SK-N-SH (cell line): ENCODE measurements at regions not wholly inside any gene's neighbourhood (a gene's known extent, or its start where the extent isn't known, plus 50 kb on each side); places are given as distances from the start of the nearest gene placed in this dataset.

Experiments
- CTCF ChIA-PET: fragments of 300-600, 350-600 bp; formaldehyde crosslinking; extraction: SDS; loops from one replicate; lab custom pipeline; 2021; lab: Yijun Ruan, JAX
- POLR2A ChIA-PET: fragments of 350-600 bp; sonication (Branson Sonifier 250); formaldehyde crosslinking; extraction: SDS; loops from one replicate; lab custom pipeline; 2020; ENCODE audit warnings: antibody characterized with exemption, inconsistent platforms; lab: Yijun Ruan, JAX
- DNase-seq: peaks from one replicate; pipeline ENCODE4 v3.0.0; 2012
- H2AFZ ChIP-seq: fragments of 200-600 bp; sonication (generic); 2 replicates; pipeline ENCODE4 v1.8.1; 2016; ENCODE audit warnings: antibody characterized with exemption, mild to moderate bottlenecking, low read depth
- H3F3A ChIP-seq: fragments of 200-600 bp; sonication (generic); replicated peaks from 2 replicates; pipeline ENCODE3; 2016; ENCODE audit warnings: antibody characterized with exemption, mild to moderate bottlenecking; ENCODE audit not compliant: insufficient read depth
- H3K27ac ChIP-seq, 2 experiments: fragments of 200-500 bp in 1 of 2; fragments of 200-600 bp in 1 of 2; sonication (Bioruptor generic) in 1 of 2; sonication (generic), shearing (Covaris generic) in 1 of 2; 2 replicates each; pipeline versions ENCODE4 v1.5.1 to v1.6.1; 2014 to 2016; ENCODE audit warnings: low read depth in 2 of 2, inconsistent platforms in 1 of 2, low read length in 1 of 2, mild to moderate bottlenecking in 1 of 2, mixed read lengths in 1 of 2
- H3K27me3 ChIP-seq: fragments of 200-600 bp; sonication (generic), shearing (Covaris generic); 2 replicates; pipeline ENCODE4 v1.6.1; 2016; ENCODE audit warnings: mixed run types; ENCODE audit not compliant: insufficient read depth
- H3K36me3 ChIP-seq, 2 experiments: fragments of 200-500 bp in 1 of 2; fragments of 200-600 bp in 1 of 2; sonication (Bioruptor generic) in 1 of 2; sonication (generic) in 1 of 2; replicated peaks in 1 of 2; 2 replicates each; pipeline versions ENCODE3 to v1.5.1; 2014 to 2016; ENCODE audit warnings: low read length in 1 of 2, mild to moderate bottlenecking in 1 of 2; ENCODE audit not compliant: insufficient read depth in 2 of 2, control insufficient read depth in 1 of 2
- H3K4me1 ChIP-seq, 2 experiments: fragments of 200-500 bp in 1 of 2; fragments of 200-600 bp in 1 of 2; sonication (Bioruptor generic) in 1 of 2; sonication (generic), shearing (Covaris generic) in 1 of 2; 2 replicates each; pipeline versions ENCODE4 v1.5.1 to v1.6.1; 2014 to 2016; ENCODE audit warnings: low read depth in 1 of 2, low read length in 1 of 2, mixed run types in 1 of 2; ENCODE audit not compliant: insufficient read depth in 2 of 2, control insufficient read depth in 1 of 2
- H3K4me2 ChIP-seq: fragments of 200-600 bp; sonication (generic), shearing (Covaris generic); 2 replicates; pipeline ENCODE4 v1.6.1; 2017; ENCODE audit warnings: mixed run types
- H3K4me3 ChIP-seq, 2 experiments: fragments of 200-500 bp in 1 of 2; fragments of 200-600 bp in 1 of 2; sonication (Bioruptor generic) in 1 of 2; sonication (generic), shearing (Covaris generic) in 1 of 2; 2 replicates each; pipeline versions ENCODE4 v1.5.1 to v1.8.1; 2014 to 2016; ENCODE audit warnings: low read depth in 2 of 2, inconsistent platforms in 1 of 2, low read length in 1 of 2, mild to moderate bottlenecking in 1 of 2, mixed read lengths in 1 of 2, moderate library complexity in 1 of 2
- H3K79me2 ChIP-seq: fragments of 200-600 bp; sonication (generic); 2 replicates; pipeline ENCODE4 v1.8.1; 2017; ENCODE audit warnings: mild to moderate bottlenecking; ENCODE audit not compliant: insufficient read depth
- H3K9ac ChIP-seq: fragments of 200-600 bp; sonication (generic); 2 replicates; pipeline ENCODE4 v1.6.1; 2017; ENCODE audit warnings: mixed run types
- H3K9me2 ChIP-seq: fragments of 200-600 bp; sonication (generic); 2 replicates; pipeline ENCODE4 v1.6.1; 2017; ENCODE audit warnings: mixed run types
- H3K9me3 ChIP-seq: fragments of 200-600 bp; sonication (generic); 2 replicates; pipeline ENCODE4 v1.6.1; 2017; ENCODE audit warnings: mixed run types, mild to moderate bottlenecking, moderate library complexity
- H4K20me1 ChIP-seq: fragments of 200-600 bp; sonication (generic); 2 replicates; pipeline ENCODE4 v1.6.1; 2017; ENCODE audit warnings: mild to moderate bottlenecking, mixed run types; ENCODE audit not compliant: insufficient read depth
- FOXJ3 ChIP-seq: sonication (generic); formaldehyde crosslinking; IDR thresholded peaks from 2 replicates; pipeline ENCODE4 v1.5.1; 2020; ENCODE audit warnings: mild to moderate bottlenecking, missing genetic modification reagents
- GATA2 ChIP-seq: sonication (generic); formaldehyde crosslinking; IDR thresholded peaks from 2 replicates; pipeline ENCODE4 v1.5.0; 2020; ENCODE audit warnings: mild to moderate bottlenecking, missing genetic modification reagents
- MAX ChIP-seq: IDR thresholded peaks from 2 replicates; pipeline ENCODE4 v1.4.0; 2012; ENCODE audit warnings: low read depth
- MEF2A ChIP-seq: IDR thresholded peaks from 2 replicates; pipeline ENCODE4 v1.4.0; 2012; ENCODE audit warnings: low read depth, borderline replicate concordance
- RCOR1 ChIP-seq: fragments of 150-350 bp; IDR thresholded peaks from 2 replicates; pipeline ENCODE4 v1.6.1; 2017; ENCODE audit warnings: antibody characterized with exemption, low read length
- TEAD4 ChIP-seq: IDR thresholded peaks from 2 replicates; pipeline ENCODE4 v1.4.0; 2012; ENCODE audit warnings: mild to moderate bottlenecking, borderline replicate concordance; ENCODE audit not compliant: insufficient read depth
- ZBTB33 ChIP-seq: IDR thresholded peaks from 2 replicates; pipeline ENCODE4 v1.4.0; 2012; ENCODE audit warnings: low read depth, borderline replicate concordance
- WGBS: methylation state at CpG from one replicate; pipeline ENCODE4 v1.1.6; 2017; ENCODE audit warnings: low lambda C conversion rate; 5-methylcytosine and 5-hydroxymethylcytosine counted together
- TF ChIP-seq, protein P1 (sequence below): IDR thresholded peaks from 2 replicates; pipeline ENCODE4 v1.6.1; 2012; ENCODE audit warnings: mild to moderate bottlenecking, low read depth, low read length, moderate library complexity
- TF ChIP-seq, protein P2 (sequence below): IDR thresholded peaks from 2 replicates; pipeline ENCODE4; 2012
- TF ChIP-seq, protein P3 (sequence below): fragments of 150-350 bp; IDR thresholded peaks from 2 replicates; pipeline ENCODE4 v1.6.1; 2017; ENCODE audit warnings: antibody characterized with exemption, low read length, low read depth, borderline replicate concordance
- TF ChIP-seq, protein P4 (sequence below): IDR thresholded peaks from 2 replicates; pipeline ENCODE4 v1.4.0; 2012; ENCODE audit warnings: low read depth, borderline replicate concordance

DNA sequence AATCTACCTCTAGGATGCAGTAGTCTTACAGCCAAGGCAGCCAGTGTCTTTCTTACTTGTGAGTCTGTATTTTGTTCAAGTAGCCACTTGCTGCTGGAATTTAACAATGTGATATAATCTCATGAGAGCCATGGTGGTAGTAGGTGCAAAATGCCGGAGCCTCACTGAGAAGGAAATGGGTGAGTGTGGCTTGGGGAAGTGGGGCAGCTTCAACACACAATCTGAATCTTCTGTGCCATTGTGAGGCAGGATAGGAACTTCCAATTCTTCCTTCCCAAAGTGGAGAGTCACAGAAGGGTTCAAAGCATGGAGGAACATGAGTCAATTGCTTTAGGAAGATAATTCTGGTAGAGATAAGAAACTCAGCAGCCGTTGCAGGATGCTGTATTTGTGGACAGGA is 158.7 kb upstream of the APCDD1 start (continued):
- TF ChIP-seq, protein P1, sequence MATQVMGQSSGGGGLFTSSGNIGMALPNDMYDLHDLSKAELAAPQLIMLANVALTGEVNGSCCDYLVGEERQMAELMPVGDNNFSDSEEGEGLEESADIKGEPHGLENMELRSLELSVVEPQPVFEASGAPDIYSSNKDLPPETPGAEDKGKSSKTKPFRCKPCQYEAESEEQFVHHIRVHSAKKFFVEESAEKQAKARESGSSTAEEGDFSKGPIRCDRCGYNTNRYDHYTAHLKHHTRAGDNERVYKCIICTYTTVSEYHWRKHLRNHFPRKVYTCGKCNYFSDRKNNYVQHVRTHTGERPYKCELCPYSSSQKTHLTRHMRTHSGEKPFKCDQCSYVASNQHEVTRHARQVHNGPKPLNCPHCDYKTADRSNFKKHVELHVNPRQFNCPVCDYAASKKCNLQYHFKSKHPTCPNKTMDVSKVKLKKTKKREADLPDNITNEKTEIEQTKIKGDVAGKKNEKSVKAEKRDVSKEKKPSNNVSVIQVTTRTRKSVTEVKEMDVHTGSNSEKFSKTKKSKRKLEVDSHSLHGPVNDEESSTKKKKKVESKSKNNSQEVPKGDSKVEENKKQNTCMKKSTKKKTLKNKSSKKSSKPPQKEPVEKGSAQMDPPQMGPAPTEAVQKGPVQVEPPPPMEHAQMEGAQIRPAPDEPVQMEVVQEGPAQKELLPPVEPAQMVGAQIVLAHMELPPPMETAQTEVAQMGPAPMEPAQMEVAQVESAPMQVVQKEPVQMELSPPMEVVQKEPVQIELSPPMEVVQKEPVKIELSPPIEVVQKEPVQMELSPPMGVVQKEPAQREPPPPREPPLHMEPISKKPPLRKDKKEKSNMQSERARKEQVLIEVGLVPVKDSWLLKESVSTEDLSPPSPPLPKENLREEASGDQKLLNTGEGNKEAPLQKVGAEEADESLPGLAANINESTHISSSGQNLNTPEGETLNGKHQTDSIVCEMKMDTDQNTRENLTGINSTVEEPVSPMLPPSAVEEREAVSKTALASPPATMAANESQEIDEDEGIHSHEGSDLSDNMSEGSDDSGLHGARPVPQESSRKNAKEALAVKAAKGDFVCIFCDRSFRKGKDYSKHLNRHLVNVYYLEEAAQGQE = no peak
- TF ChIP-seq MAX (no peak), GATA2 (CRISPR knock-in tag) (no peak)

DNA sequence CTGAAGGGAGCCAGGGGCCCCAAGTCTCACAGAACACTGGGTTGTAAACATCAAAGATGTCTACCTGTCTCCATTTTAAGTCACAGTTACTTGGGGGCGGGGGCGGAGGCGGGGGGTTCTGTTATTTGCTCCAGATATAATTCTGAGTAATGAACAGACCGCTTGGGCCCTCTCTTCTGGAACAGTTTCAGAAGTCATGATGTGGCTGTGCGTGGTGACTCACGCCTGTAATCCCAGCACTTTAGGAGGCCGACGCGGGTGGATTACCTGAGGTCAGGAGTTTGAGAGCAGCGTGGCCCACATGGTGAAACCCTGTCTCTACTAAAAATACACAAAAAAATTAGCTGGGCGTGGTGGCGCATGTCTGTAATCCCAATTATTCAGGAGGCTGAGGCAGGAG is 157.9 kb upstream of the APCDD1 start:
- Histone ChIP-seq H2AFZ (no peak overlapping the region), H3K27me3 (no peaks in the 10 kb centered on the region), H4K20me1 (no peaks in the 10 kb centered on the region), H3K27ac (no peak overlapping the region), H3K79me2 (no peaks in the 10 kb centered on the region), H3K9ac (no peak overlapping the region), H3K36me3 (no peaks in the 10 kb centered on the region), H3K4me3 (no peak overlapping the region), H3K4me2 (no peak overlapping the region), H3K4me1 (no peaks in the 10 kb centered on the region; a peak in 1 of 4 replicates), H3K9me3 (no peaks in the 10 kb centered on the region), H3K9me2 (no peaks in the 10 kb centered on the region), H3F3A (no peaks in the 10 kb centered on the region)
- 64% methylated on average over 11 of the region's 12 CpGs for WGBS
- CTCF ChIA-PET = no interaction called here
- POLR2A ChIA-PET = no interaction called here
- no peak for DNase-seq
- TF ChIP-seq TEAD4 (no peak), ZBTB33 (no peak), MEF2A (no peak), FOXJ3 (no peak)

DNA sequence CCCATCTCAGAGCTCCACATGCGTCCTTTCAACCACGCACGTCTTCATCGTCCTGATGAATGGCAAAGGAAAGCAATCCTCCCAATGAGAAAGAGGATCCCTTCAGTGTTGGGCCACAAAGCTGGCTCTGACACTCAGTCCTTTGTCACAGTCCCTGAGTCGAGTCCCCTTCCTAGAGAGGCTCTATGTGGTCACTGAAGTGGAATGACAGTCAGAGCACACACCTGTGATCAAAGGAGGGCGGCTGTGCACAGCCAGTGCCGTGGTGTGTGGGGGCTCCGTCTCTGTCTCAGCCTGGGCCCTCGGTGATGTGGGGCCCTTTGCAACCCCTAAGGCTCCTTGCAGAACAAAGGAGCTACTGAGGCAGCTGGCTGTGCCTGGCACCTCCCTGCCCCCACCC is 157.3 kb upstream of the APCDD1 start:
- H3K4me2 ChIP-seq = no peak overlapping the region
- H3F3A ChIP-seq = no peaks in the 10 kb centered on the region
- no peaks in the 10 kb centered on the region for H3K36me3 ChIP-seq
- CTCF ChIA-PET = no interaction called here
- DNase-seq = no peak
- POLR2A ChIA-PET = no interaction called here
- H4K20me1 ChIP-seq = no peaks in the 10 kb centered on the region
- no peak overlapping the region for H3K27ac ChIP-seq
- no peaks in the 10 kb centered on the region for H3K79me2 ChIP-seq
- no peak overlapping the region for H3K9ac ChIP-seq
- no peak overlapping the region for H2AFZ ChIP-seq
- H3K9me2 ChIP-seq = no peaks in the 10 kb centered on the region
- no peaks in the 10 kb centered on the region for H3K9me3 ChIP-seq
- H3K27me3 ChIP-seq = no peaks in the 10 kb centered on the region
- H3K4me1 ChIP-seq = no peaks in the 10 kb centered on the region; a peak in 1 of 4 replicates
- WGBS = 53% methylated on average over 6 of the region's 9 CpGs
- H3K4me3 ChIP-seq = no peak overlapping the region
- TF ChIP-seq, protein P1 = no peak
- TF ChIP-seq RCOR1 (no peak), MAX (no peak), MEF2A (no peak)
- TF ChIP-seq, protein P2, sequence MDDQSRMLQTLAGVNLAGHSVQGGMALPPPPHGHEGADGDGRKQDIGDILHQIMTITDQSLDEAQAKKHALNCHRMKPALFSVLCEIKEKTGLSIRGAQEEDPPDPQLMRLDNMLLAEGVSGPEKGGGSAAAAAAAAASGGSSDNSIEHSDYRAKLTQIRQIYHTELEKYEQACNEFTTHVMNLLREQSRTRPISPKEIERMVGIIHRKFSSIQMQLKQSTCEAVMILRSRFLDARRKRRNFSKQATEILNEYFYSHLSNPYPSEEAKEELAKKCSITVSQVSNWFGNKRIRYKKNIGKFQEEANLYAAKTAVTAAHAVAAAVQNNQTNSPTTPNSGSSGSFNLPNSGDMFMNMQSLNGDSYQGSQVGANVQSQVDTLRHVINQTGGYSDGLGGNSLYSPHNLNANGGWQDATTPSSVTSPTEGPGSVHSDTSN = no peak
- TF ChIP-seq, protein P3, sequence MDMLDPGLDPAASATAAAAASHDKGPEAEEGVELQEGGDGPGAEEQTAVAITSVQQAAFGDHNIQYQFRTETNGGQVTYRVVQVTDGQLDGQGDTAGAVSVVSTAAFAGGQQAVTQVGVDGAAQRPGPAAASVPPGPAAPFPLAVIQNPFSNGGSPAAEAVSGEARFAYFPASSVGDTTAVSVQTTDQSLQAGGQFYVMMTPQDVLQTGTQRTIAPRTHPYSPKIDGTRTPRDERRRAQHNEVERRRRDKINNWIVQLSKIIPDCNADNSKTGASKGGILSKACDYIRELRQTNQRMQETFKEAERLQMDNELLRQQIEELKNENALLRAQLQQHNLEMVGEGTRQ = no peak
- TF ChIP-seq, protein P4, sequence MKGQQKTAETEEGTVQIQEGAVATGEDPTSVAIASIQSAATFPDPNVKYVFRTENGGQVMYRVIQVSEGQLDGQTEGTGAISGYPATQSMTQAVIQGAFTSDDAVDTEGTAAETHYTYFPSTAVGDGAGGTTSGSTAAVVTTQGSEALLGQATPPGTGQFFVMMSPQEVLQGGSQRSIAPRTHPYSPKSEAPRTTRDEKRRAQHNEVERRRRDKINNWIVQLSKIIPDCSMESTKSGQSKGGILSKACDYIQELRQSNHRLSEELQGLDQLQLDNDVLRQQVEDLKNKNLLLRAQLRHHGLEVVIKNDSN = no peak
